NCI-H187 treated with DMSO at 0.1 percent for 48 hours (cell line): ENCODE measurements at regions not wholly inside any gene's neighbourhood (a gene's known extent, or its start where the extent isn't known, plus 50 kb on each side); places are given as distances from the start of the nearest gene placed in this dataset.
"Not testable (repeated sequence)": the region's sequence is repeated elsewhere in the genome, so short reads cannot be mapped to it uniquely, and the experiment has no call there.

Experiments
- DNase-seq: peaks from one replicate; lab custom pipeline; 2025; lab: John Stamatoyannopoulos, UW

GRCh38 chr4:3613967-3614730 lies 81.9 kb upstream of the LRPAP1 start:
- DNase-seq = no peak

GRCh38 chr4:3612934-3613333 lies 80.7 kb upstream of the LRPAP1 start:
- no peak for DNase-seq

- no peak for DNase-seq
Measured at GRCh38 chr4:3612281-3612680, 80.1 kb upstream of the LRPAP1 start.

- no peak for DNase-seq
Measured at GRCh38 chr4:3611778-3612177, 79.6 kb upstream of the LRPAP1 start.

GRCh38 chr4:3610851-3611250 lies 78.6 kb upstream of the LRPAP1 start:
- not testable (repeated sequence) for DNase-seq

GRCh38 chr4:3609905-3610304 lies 77.7 kb upstream of the LRPAP1 start:
- not testable (repeated sequence) for DNase-seq

GRCh38 chr4:3607690-3608552 lies 75.7 kb upstream of the LRPAP1 start:
- no peak for DNase-seq

- not testable (repeated sequence) for DNase-seq
Measured at GRCh38 chr4:3606850-3607249, 74.6 kb upstream of the LRPAP1 start.

GRCh38 chr4:3606271-3606670 lies 74.0 kb upstream of the LRPAP1 start:
- DNase-seq = not testable (repeated sequence)

- no peak for DNase-seq
Measured at GRCh38 chr4:3605491-3605890, 73.3 kb upstream of the LRPAP1 start.

GRCh38 chr4:3602886-3603645 lies 70.8 kb upstream of the LRPAP1 start:
- not testable (repeated sequence) for DNase-seq

- DNase-seq = no peak
Measured at GRCh38 chr4:3601992-3602391, 69.8 kb upstream of the LRPAP1 start.

- DNase-seq = not testable (repeated sequence)
Measured at GRCh38 chr4:3601108-3601690, 69.0 kb upstream of the LRPAP1 start.

GRCh38 chr4:3599951-3600350 lies 67.7 kb upstream of the LRPAP1 start:
- DNase-seq = no peak

- no peak for DNase-seq
Measured at GRCh38 chr4:3598695-3599227, 66.5 kb upstream of the LRPAP1 start.

GRCh38 chr4:3597896-3598505 lies 65.8 kb upstream of the LRPAP1 start:
- not testable (repeated sequence) for DNase-seq

- not testable (repeated sequence) for DNase-seq
Measured at GRCh38 chr4:3596957-3597733, 64.9 kb upstream of the LRPAP1 start.

GRCh38 chr4:3595627-3596291 lies 63.5 kb upstream of the LRPAP1 start:
- DNase-seq = not testable (repeated sequence)

- DNase-seq = not testable (repeated sequence)
Measured at GRCh38 chr4:3594751-3595150, 62.5 kb upstream of the LRPAP1 start.
